ENCODE measurements at regions not wholly inside any gene's neighbourhood (a gene's known extent, or its start where the extent isn't known, plus 50 kb on each side); places are given as distances from the start of the nearest gene placed in this dataset.

- no peak for TF ChIP-seq CTCF (IDR thresholded peaks at IDR 0.05)
- TF ChIP-seq POLR2A (IDR thresholded peaks at IDR 0.05), result no peak
- TF ChIP-seq EP300 (IDR thresholded peaks at IDR 0.05), result no peak
- TF ChIP-seq POLR2AphosphoS5 (IDR thresholded peaks at IDR 0.05), result no peak
These were observed 88.1 kb upstream of the ZFP64 start for GRCh38 chr20:52279706-52280105.
